ENCODE measurements at regions not wholly inside any gene's neighbourhood (a gene's known extent, or its start where the extent isn't known, plus 50 kb on each side); places are given as distances from the start of the nearest gene placed in this dataset.

GRCh38 chr9:78775696-78776295 lies 478.9 kb downstream of the PSAT1 start:
- no peak for TF ChIP-seq GATA2 (IDR thresholded peaks at IDR 0.05; ENCODE audit: low read depth, low read length)
- no peak for TF ChIP-seq GATA3 (IDR thresholded peaks at IDR 0.05; ENCODE audit: low read depth, low read length)

All from SH-SY5Y (cell line).